ENCODE measurements at regions not wholly inside any gene's neighbourhood (a gene's known extent, or its start where the extent isn't known, plus 50 kb on each side); places are given as distances from the start of the nearest gene placed in this dataset.

DNA sequence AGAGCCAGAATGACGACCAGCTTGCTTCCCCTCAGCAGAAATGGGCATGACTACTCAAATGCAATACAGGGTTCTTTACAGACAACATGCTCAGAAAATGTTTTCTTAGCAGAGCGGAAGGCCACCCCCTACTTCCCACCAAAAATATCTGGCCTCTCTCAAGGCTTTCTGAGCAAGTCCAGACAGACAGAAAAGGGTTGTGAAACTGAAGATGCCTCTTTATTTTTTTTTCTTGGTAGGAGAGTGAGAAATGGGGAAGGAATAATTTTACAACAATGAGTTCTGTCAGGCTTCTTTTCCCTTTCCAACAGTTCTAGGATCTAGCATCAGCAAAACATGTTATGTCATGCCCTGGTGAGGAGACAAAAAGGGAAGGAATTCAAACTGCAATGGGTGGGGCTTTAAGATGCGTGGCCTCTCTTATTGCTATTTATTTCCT, 172.0 kb upstream of the CAMK1G start:
- TF ChIP-seq, protein P1, sequence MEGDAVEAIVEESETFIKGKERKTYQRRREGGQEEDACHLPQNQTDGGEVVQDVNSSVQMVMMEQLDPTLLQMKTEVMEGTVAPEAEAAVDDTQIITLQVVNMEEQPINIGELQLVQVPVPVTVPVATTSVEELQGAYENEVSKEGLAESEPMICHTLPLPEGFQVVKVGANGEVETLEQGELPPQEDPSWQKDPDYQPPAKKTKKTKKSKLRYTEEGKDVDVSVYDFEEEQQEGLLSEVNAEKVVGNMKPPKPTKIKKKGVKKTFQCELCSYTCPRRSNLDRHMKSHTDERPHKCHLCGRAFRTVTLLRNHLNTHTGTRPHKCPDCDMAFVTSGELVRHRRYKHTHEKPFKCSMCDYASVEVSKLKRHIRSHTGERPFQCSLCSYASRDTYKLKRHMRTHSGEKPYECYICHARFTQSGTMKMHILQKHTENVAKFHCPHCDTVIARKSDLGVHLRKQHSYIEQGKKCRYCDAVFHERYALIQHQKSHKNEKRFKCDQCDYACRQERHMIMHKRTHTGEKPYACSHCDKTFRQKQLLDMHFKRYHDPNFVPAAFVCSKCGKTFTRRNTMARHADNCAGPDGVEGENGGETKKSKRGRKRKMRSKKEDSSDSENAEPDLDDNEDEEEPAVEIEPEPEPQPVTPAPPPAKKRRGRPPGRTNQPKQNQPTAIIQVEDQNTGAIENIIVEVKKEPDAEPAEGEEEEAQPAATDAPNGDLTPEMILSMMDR (conservative IDR thresholded peaks at IDR 0.05; ENCODE audit: low read length): no peak
- TF ChIP-seq EZH2phosphoT487 (IDR thresholded peaks at IDR 0.05; ENCODE audit: borderline replicate concordance): no peak

Measured in Loucy (cell line).